Calu3 (cell line): ENCODE measurements at regions not wholly inside any gene's neighbourhood (a gene's known extent, or its start where the extent isn't known, plus 50 kb on each side); places are given as distances from the start of the nearest gene placed in this dataset.

ENCODE experiments used
- BruUV-seq: library from RNA; stranded (reverse); fragments of 400-500 nt; replicated peaks from 2 replicates; lab custom pipeline; 2021; lab: Mats Ljungman, UMichigan
- CTCF ChIA-PET: fragments of 300-600 bp; sonication (Branson Sonifier 250); formaldehyde crosslinking; loops from one replicate; lab custom pipeline; 2022; ENCODE audit warnings: antibody characterized with exemption; lab: Charles Lee
- DNase-seq: peaks from one replicate; pipeline ENCODE4 v3.0.0; 2022
- H3K27ac Mint-ChIP-seq: one replicate; pipeline ENCODE4 v1.8.0; 2022; ENCODE audit warnings: mixed read lengths; ENCODE audit not compliant: unreplicated experiment
- H3K27me3 Mint-ChIP-seq: one replicate; pipeline ENCODE4 v1.8.0; 2022; ENCODE audit warnings: mixed read lengths; ENCODE audit not compliant: unreplicated experiment
- H3K36me3 Mint-ChIP-seq: one replicate; pipeline ENCODE4 v1.8.0; 2022; ENCODE audit warnings: mild to moderate bottlenecking, moderate library complexity, mixed read lengths; ENCODE audit not compliant: insufficient read depth, unreplicated experiment
- H3K4me1 Mint-ChIP-seq: one replicate; pipeline ENCODE4 v1.8.0; 2022; ENCODE audit warnings: mild to moderate bottlenecking, low read depth, mixed read lengths; ENCODE audit not compliant: unreplicated experiment
- H3K4me3 Mint-ChIP-seq: one replicate; pipeline ENCODE4 v1.8.0; 2022; ENCODE audit warnings: mild to moderate bottlenecking, low read depth, moderate library complexity, mixed read lengths; ENCODE audit not compliant: unreplicated experiment
- H3K9me3 Mint-ChIP-seq: one replicate; pipeline ENCODE4 v1.8.0; 2022; ENCODE audit warnings: low read depth, mixed read lengths; ENCODE audit not compliant: unreplicated experiment
- intact Hi-C: fragments of 100-400 bp; cut with micrococcal nuclease; formaldehyde crosslinking; loops from one replicate; pipeline ENCODE4 v1.10.0; 2022; ENCODE audit not compliant: unreplicated experiment
- TF ChIP-seq, protein P1 (sequence below): fragments of 200-600 bp; IDR thresholded peaks from one replicate; pipeline ENCODE4 v1.8.0; 2022; ENCODE audit warnings: antibody characterized with exemption; ENCODE audit not compliant: unreplicated experiment

GRCh38 chr2:19748711-19749506 is 152.9 kb downstream of the TTC32 start:
- Mint-ChIP-seq H3K9me3 (no peaks in the 10 kb centered on the region), H3K27ac (no peak overlapping the region), H3K4me3 (no peak overlapping the region), H3K27me3 (peaks cover 26% of the 10 kb centered on the region), H3K4me1 (no peaks in the 10 kb centered on the region), H3K36me3 (no peaks in the 10 kb centered on the region)
- no peak for DNase-seq
- TF ChIP-seq, protein P1, sequence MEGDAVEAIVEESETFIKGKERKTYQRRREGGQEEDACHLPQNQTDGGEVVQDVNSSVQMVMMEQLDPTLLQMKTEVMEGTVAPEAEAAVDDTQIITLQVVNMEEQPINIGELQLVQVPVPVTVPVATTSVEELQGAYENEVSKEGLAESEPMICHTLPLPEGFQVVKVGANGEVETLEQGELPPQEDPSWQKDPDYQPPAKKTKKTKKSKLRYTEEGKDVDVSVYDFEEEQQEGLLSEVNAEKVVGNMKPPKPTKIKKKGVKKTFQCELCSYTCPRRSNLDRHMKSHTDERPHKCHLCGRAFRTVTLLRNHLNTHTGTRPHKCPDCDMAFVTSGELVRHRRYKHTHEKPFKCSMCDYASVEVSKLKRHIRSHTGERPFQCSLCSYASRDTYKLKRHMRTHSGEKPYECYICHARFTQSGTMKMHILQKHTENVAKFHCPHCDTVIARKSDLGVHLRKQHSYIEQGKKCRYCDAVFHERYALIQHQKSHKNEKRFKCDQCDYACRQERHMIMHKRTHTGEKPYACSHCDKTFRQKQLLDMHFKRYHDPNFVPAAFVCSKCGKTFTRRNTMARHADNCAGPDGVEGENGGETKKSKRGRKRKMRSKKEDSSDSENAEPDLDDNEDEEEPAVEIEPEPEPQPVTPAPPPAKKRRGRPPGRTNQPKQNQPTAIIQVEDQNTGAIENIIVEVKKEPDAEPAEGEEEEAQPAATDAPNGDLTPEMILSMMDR = no peak
- intact Hi-C loops = loop anchor here (5.0 kb wide), 1 partner anchor 382 kb away; no protein-coding TSS in a partner anchor
- CTCF ChIA-PET = no interaction called here
- no TSS peak for BruUV-seq

GRCh38 chr2:19748073-19748375 is 153.8 kb downstream of the TTC32 start:
- Mint-ChIP-seq H3K27ac (no peak overlapping the region), H3K36me3 (no peaks in the 10 kb centered on the region), H3K4me3 (no peak overlapping the region), H3K27me3 (peaks cover 17% of the 10 kb centered on the region), H3K9me3 (no peaks in the 10 kb centered on the region), H3K4me1 (no peaks in the 10 kb centered on the region)
- BruUV-seq = no TSS peak
- DNase-seq = no peak
- intact Hi-C loops = loop anchor here (5.0 kb wide), 1 partner anchor 381 kb away; no protein-coding TSS in a partner anchor
- CTCF ChIA-PET = no interaction called here
- TF ChIP-seq, protein P1 = no peak

DNA sequence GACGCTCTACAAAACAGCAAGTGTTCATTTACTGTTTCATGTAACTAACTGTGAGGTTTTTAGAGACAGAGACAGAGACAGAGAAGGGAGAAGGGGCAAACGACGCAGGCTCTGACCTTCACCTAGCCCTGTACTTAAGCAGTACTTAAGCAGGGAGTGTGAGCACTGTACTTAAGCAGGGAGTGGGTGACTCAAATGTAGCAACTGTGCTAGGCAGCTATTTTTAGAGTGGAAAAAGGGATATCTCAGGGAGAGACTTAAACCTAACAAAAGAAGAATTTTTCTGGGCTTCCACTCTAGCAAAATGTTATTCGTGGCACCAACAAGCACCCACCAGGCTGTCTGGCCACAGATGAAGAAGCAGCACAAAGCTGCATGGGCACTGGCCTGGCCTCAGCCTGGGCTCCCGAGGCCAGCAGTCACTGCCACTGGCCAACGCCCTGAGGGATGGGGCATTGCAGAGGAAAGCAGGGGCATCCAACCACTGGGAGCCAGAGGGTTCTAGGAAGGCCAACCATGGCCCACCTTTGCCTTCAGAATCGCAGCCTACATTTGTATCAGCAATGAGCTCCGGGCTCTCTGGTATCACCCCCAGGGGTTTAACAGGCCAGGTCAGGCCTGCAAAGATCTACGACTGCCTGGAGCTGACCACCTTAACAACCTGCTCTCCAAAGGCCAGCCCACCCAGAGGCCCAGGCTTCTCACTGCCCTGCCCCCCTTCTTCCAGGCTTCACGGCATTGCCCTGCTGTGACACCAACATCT is 154.3 kb downstream of the TTC32 start:
- Mint-ChIP-seq H3K4me3 (no peak overlapping the region), H3K27ac (no peak overlapping the region), H3K9me3 (no peaks in the 10 kb centered on the region), H3K27me3 (peaks cover 16% of the 10 kb centered on the region), H3K4me1 (no peaks in the 10 kb centered on the region), H3K36me3 (no peaks in the 10 kb centered on the region)
- intact Hi-C loops = loop anchor here (5.0 kb wide), 1 partner anchor 380 kb away; no protein-coding TSS in a partner anchor
- BruUV-seq = no TSS peak
- TF ChIP-seq, protein P1 = no peak
- DNase-seq = no peak
- CTCF ChIA-PET = interaction anchor here (0.6 kb wide), 1 partner anchor 14 kb away, joined by 8 read pairs; no protein-coding TSS in a partner anchor

DNA sequence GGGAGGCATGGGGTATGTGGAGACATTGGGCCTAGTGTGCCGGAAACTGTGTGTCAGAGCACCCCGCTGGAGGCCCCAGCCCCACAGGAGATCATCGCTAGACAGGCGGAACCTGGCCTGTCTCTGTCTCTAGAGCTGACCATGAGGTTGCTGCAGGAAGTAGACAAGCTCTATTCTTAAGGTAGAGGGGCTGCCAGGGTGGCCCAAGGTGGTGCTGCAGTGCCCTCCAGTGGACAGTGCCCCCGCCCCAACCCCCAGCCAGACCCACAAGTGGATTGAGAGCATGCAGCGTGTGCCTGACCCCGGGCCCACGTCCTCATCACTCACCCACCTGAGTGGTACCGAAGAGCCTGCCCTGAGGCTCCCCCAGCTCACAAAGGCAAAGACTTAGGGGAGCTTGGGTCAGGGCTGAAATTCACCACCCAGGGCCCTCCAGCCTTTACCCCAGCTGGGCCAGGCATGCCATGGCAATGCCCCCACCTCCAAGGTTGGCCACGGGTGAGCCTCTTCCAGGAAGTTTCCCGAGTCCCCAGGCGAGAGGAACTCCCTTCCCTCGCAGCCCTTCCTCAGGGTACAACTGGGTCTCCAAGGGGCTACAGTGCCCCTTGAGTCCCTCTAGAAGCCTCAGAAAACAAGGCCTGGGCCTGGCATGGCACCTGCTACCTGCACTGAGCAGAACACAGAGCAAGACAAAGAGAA is 155.0 kb downstream of the TTC32 start:
- Mint-ChIP-seq H3K4me3 (no peak overlapping the region), H3K27me3 (peaks cover 16% of the 10 kb centered on the region), H3K9me3 (no peaks in the 10 kb centered on the region), H3K36me3 (no peaks in the 10 kb centered on the region), H3K4me1 (no peaks in the 10 kb centered on the region), H3K27ac (no peak overlapping the region)
- intact Hi-C loops = loop anchor here (5.0 kb wide), 1 partner anchor 379 kb away; no protein-coding TSS in a partner anchor
- no TSS peak for BruUV-seq
- CTCF ChIA-PET = interaction anchor here (0.5 to 1.1 kb wide), 6 partner anchors 206 to 399 kb away, joined by 3 to 11 read pairs (median 4); no protein-coding TSS in a partner anchor
- peak; percentile 63 for DNase-seq
- TF ChIP-seq, protein P1 = peak; percentile 21
